ENCODE measurements at regions not wholly inside any gene's neighbourhood (a gene's known extent, or its start where the extent isn't known, plus 50 kb on each side); places are given as distances from the start of the nearest gene placed in this dataset.

DNA sequence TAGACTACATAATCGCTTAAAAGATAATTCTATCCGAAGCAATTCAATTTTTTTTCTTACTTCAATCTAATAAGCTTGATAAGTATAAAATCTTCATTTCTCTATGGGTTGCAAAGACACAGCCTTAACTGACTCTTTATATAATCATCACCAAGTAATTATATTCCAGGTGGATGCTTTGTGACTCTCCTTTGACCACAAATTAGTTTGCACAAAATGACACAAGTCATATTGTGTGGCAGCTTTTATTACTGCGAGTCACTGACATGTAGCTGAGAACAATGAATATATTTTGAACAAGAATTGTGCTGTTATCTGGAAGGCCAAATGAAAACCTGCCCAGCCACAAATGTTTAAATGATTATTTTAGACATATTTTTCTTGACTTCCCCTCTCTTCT lies 1727.8 kb downstream of the ARAP2 start:
- no peak overlapping the region for H2AFZ ChIP-seq (ENCODE audit: low read length)

DNA sequence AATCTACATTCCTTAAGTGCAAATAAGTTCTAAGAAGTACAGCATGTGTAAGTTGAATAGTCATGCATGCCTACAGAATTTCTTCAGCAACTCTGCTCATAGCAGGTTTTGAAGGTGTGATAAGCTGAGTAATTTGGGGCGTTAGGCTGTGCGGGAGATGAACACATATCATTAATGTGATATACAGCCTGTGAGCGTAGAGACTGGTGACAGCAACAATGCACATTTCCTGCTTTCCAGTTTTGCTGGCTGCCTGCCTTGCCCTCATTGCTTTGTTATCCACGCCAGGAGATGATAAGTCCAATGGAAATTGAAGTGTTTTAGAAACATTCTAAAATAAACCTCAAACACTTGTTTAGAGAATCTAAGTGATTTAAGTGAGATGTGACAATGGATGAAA lies 1709.4 kb downstream of the ARAP2 start:
- Histone ChIP-seq H3K9ac (ENCODE audit: low read length) (no peak overlapping the region), H3K9me3 (ENCODE audit: low read length) (no peaks in the 10 kb centered on the region)

More for the DNA sequence above, 1727.8 kb downstream of the ARAP2 start:
- H4K20me1 ChIP-seq (ENCODE audit: insufficient read depth, low read length), result no peaks in the 10 kb centered on the region
- no peak overlapping the region for H3K4me3 ChIP-seq (ENCODE audit: low read depth, low read length, poor library complexity, severe bottlenecking)
- no peak overlapping the region for H3K9ac ChIP-seq (ENCODE audit: low read length)
- H3K27me3 ChIP-seq (ENCODE audit: insufficient read depth, low read length), result no peaks in the 10 kb centered on the region
- H3K79me2 ChIP-seq (ENCODE audit: insufficient read depth, low read length), result no peaks in the 10 kb centered on the region
- H3K9me2 ChIP-seq (ENCODE audit: low read depth, low read length), result no peaks in the 10 kb centered on the region
- H3K27ac ChIP-seq (ENCODE audit: low read depth, low read length, poor library complexity, severe bottlenecking), result no peak overlapping the region
- no peaks in the 10 kb centered on the region for H3K9me3 ChIP-seq (ENCODE audit: low read length)
- no peak overlapping the region for H3K4me2 ChIP-seq (ENCODE audit: low read length)
- no peaks in the 10 kb centered on the region for H3F3A ChIP-seq (ENCODE audit: insufficient read depth, low read length)
- no peaks in the 10 kb centered on the region for H3K36me3 ChIP-seq (ENCODE audit: insufficient read depth, low read length)
- TF ChIP-seq, protein P1, sequence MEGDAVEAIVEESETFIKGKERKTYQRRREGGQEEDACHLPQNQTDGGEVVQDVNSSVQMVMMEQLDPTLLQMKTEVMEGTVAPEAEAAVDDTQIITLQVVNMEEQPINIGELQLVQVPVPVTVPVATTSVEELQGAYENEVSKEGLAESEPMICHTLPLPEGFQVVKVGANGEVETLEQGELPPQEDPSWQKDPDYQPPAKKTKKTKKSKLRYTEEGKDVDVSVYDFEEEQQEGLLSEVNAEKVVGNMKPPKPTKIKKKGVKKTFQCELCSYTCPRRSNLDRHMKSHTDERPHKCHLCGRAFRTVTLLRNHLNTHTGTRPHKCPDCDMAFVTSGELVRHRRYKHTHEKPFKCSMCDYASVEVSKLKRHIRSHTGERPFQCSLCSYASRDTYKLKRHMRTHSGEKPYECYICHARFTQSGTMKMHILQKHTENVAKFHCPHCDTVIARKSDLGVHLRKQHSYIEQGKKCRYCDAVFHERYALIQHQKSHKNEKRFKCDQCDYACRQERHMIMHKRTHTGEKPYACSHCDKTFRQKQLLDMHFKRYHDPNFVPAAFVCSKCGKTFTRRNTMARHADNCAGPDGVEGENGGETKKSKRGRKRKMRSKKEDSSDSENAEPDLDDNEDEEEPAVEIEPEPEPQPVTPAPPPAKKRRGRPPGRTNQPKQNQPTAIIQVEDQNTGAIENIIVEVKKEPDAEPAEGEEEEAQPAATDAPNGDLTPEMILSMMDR (IDR thresholded peaks at IDR 0.05; ENCODE audit: low read length), result no peak
- no peak for TF ChIP-seq EZH2 (IDR thresholded peaks at IDR 0.05; ENCODE audit: borderline replicate concordance, low read length)
- no peaks in the 10 kb centered on the region for H3K4me1 ChIP-seq (ENCODE audit: insufficient read depth, low read length, severe bottlenecking)

DNA sequence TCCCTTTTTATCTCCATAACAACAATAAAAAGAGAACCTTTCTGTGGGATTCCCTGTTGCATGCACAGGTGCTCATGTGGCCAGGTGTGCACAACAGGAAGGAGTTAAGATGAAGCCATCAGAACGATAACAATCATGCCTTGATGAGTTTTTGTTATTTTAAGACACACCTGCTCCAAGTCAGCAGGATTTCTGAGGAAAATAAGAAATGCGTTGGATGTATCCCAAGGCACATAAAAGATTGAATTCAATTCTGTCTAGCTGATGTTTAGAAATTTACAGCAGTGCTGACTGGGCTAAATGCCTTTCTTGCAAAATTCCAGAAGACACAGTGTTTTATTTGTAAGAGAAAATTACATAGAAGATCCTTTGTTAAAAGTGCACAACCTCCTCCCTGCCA lies 1678.2 kb downstream of the ARAP2 start:
- no peaks in the 10 kb centered on the region for H3F3A ChIP-seq (ENCODE audit: insufficient read depth, low read length)
- H3K9me3 ChIP-seq (ENCODE audit: low read length), result no peaks in the 10 kb centered on the region
- no peak overlapping the region for H3K4me3 ChIP-seq (ENCODE audit: low read depth, low read length, poor library complexity, severe bottlenecking)
- no peaks in the 10 kb centered on the region for H3K4me1 ChIP-seq (ENCODE audit: insufficient read depth, low read length, severe bottlenecking)
- no peak overlapping the region for H3K9ac ChIP-seq (ENCODE audit: low read length)
- TF ChIP-seq, protein P1 (IDR thresholded peaks at IDR 0.05; ENCODE audit: low read length), result no peak
- TF ChIP-seq EZH2 (IDR thresholded peaks at IDR 0.05; ENCODE audit: borderline replicate concordance, low read length), result no peak
- H3K27me3 ChIP-seq (ENCODE audit: insufficient read depth, low read length), result no peaks in the 10 kb centered on the region
- H3K79me2 ChIP-seq (ENCODE audit: insufficient read depth, low read length), result no peaks in the 10 kb centered on the region
- H3K36me3 ChIP-seq (ENCODE audit: insufficient read depth, low read length), result no peaks in the 10 kb centered on the region
- no peaks in the 10 kb centered on the region for H3K9me2 ChIP-seq (ENCODE audit: low read depth, low read length)
- H2AFZ ChIP-seq (ENCODE audit: low read length), result no peak overlapping the region
- H4K20me1 ChIP-seq (ENCODE audit: insufficient read depth, low read length), result no peaks in the 10 kb centered on the region
- H3K4me2 ChIP-seq (ENCODE audit: low read length), result no peak overlapping the region
- no peak overlapping the region for H3K27ac ChIP-seq (ENCODE audit: low read depth, low read length, poor library complexity, severe bottlenecking)

More for the DNA sequence above, 1709.4 kb downstream of the ARAP2 start:
- no peaks in the 10 kb centered on the region for H3K79me2 ChIP-seq (ENCODE audit: insufficient read depth, low read length)
- no peak overlapping the region for H3K4me2 ChIP-seq (ENCODE audit: low read length)
- H3K36me3 ChIP-seq (ENCODE audit: insufficient read depth, low read length), result no peaks in the 10 kb centered on the region
- no peaks in the 10 kb centered on the region for H3F3A ChIP-seq (ENCODE audit: insufficient read depth, low read length)
- no peak overlapping the region for H2AFZ ChIP-seq (ENCODE audit: low read length)
- TF ChIP-seq, protein P1 (IDR thresholded peaks at IDR 0.05; ENCODE audit: low read length), result no peak
- TF ChIP-seq EZH2 (IDR thresholded peaks at IDR 0.05; ENCODE audit: borderline replicate concordance, low read length), result no peak
- H3K27ac ChIP-seq (ENCODE audit: low read depth, low read length, poor library complexity, severe bottlenecking), result no peak overlapping the region
- no peaks in the 10 kb centered on the region for H3K27me3 ChIP-seq (ENCODE audit: insufficient read depth, low read length)
- H3K9me2 ChIP-seq (ENCODE audit: low read depth, low read length), result no peaks in the 10 kb centered on the region
- no peak overlapping the region for H3K4me3 ChIP-seq (ENCODE audit: low read depth, low read length, poor library complexity, severe bottlenecking)
- no peaks in the 10 kb centered on the region for H3K4me1 ChIP-seq (ENCODE audit: insufficient read depth, low read length, severe bottlenecking)
- H4K20me1 ChIP-seq (ENCODE audit: insufficient read depth, low read length), result no peaks in the 10 kb centered on the region

Data from OCI-LY1 (cell line).